Tibial nerve (tissue), 4 donors: ENCODE measurements at regions not wholly inside any gene's neighbourhood (a gene's known extent, or its start where the extent isn't known, plus 50 kb on each side); places are given as distances from the start of the nearest gene placed in this dataset.

ENCODE experiments used
- CTCF ChIP-seq, 5 experiments: fragments of 200-600 bp in 3 of 5; fragments of 450-650 bp in 2 of 5; sonication (generic) in 3 of 5; IDR thresholded peaks; one replicate each; pipeline ENCODE4 v1.5.1; 2016 to 2019; ENCODE audit warnings: antibody characterized with exemption in 5 of 5, mild to moderate bottlenecking in 3 of 5, moderate library complexity in 2 of 5
- EP300 ChIP-seq, 2 donors: sonication (generic); formaldehyde crosslinking; IDR thresholded peaks; one replicate each; pipeline ENCODE4 v1.6.1; 2017; ENCODE audit warnings: antibody characterized with exemption in 2 of 2, mild to moderate bottlenecking in 1 of 2
- POLR2A ChIP-seq, 2 donors: fragments of 450-650 bp; IDR thresholded peaks; one replicate each; pipeline ENCODE4 v1.6.1; 2017; ENCODE audit warnings: antibody characterized with exemption in 2 of 2, mild to moderate bottlenecking in 2 of 2, moderate library complexity in 2 of 2

- TF ChIP-seq CTCF (IDR thresholded peaks at IDR 0.05) (no peak), POLR2A (IDR thresholded peaks at IDR 0.05) (no peak), EP300 (IDR thresholded peaks at IDR 0.05) (no peak)
Observed at GRCh38 chr1:5717031-5717682, 275.1 kb downstream of the NPHP4 start.
